ENCODE measurements at regions not wholly inside any gene's neighbourhood (a gene's known extent, or its start where the extent isn't known, plus 50 kb on each side); places are given as distances from the start of the nearest gene placed in this dataset.

GRCh38 chr6:167524261-167525111 lies 199.6 kb downstream of the TTLL2 start:
- no peak overlapping the region for H3K4me3 ChIP-seq (replicated peaks in 1 of 3; ENCODE audit: low read depth in 2 of 3, low read length in 3 of 3)
- TF ChIP-seq CTCF (IDR thresholded peaks at IDR 0.05), result no peak
- Mint-ChIP-seq H3K36me3 (no peaks in the 10 kb centered on the region), H3K4me3 (no peak overlapping the region), H3K27me3 (ENCODE audit: low read depth in 3 of 3) (peaks cover 2 to 6% (median 4%) of the 10 kb centered on the region in 3 donors), H3K27ac (no peak overlapping the region), H3K4me1 (no peaks in the 10 kb centered on the region), H3K9me3 (peaks cover 0 to 3% (median 0%) of the 10 kb centered on the region in 7 donors)
- no peaks in the 10 kb centered on the region for H4K20me1 ChIP-seq (ENCODE audit: insufficient read depth, low read length)
- no peaks in the 10 kb centered on the region for H3K79me2 ChIP-seq (ENCODE audit: insufficient read depth, low read length)
- H2AFZ ChIP-seq (ENCODE audit: insufficient read depth, low read depth, low read length, poor library complexity, severe bottlenecking), result no peak overlapping the region
- no peaks in the 10 kb centered on the region for H3K27me3 ChIP-seq (ENCODE audit: control insufficient read depth in 2 of 2, insufficient read depth in 2 of 2, low read length in 2 of 2)
- DNase-seq, result no peak
- 85% methylated on average over 18 of the region's 22 CpGs for WGBS (ENCODE audit: insufficient coverage)
- no peak overlapping the region for H3K4me2 ChIP-seq (replicated peaks; ENCODE audit: extremely low read depth, low read length, poor library complexity, severe bottlenecking)
- intact Hi-C loops (cut with micrococcal nuclease), result no loop called here
- H3K9ac ChIP-seq (ENCODE audit: insufficient read depth, low read length, poor library complexity, severe bottlenecking), result no peak overlapping the region
- no peak overlapping the region for H3K27ac ChIP-seq (ENCODE audit: low read depth in 1 of 2, low read length in 2 of 2)
- H3K4me1 ChIP-seq (ENCODE audit: control insufficient read depth in 1 of 2, insufficient read depth in 2 of 2, low read length in 2 of 2), result no peaks in the 10 kb centered on the region
- H3K9me3 ChIP-seq (replicated peaks in 1 of 2; ENCODE audit: control insufficient read depth in 1 of 2, insufficient read depth in 1 of 2, low read length in 2 of 2), result no peaks in the 10 kb centered on the region
- no peaks in the 10 kb centered on the region for H3K36me3 ChIP-seq (replicated peaks in 1 of 2; ENCODE audit: control insufficient read depth in 1 of 2, insufficient read depth in 2 of 2, low read length in 2 of 2)

GRCh38 chr6:167525774-167526173 lies 200.9 kb downstream of the TTLL2 start:
- H3K27ac ChIP-seq (ENCODE audit: low read depth in 1 of 2, low read length in 2 of 2), result no peak overlapping the region
- no peaks in the 10 kb centered on the region for H4K20me1 ChIP-seq (ENCODE audit: insufficient read depth, low read length)
- H3K79me2 ChIP-seq (ENCODE audit: insufficient read depth, low read length), result no peaks in the 10 kb centered on the region
- no peaks in the 10 kb centered on the region for H3K36me3 ChIP-seq (replicated peaks in 1 of 2; ENCODE audit: control insufficient read depth in 1 of 2, insufficient read depth in 2 of 2, low read length in 2 of 2)
- H3K9me3 ChIP-seq (replicated peaks in 1 of 2; ENCODE audit: control insufficient read depth in 1 of 2, insufficient read depth in 1 of 2, low read length in 2 of 2), result no peaks in the 10 kb centered on the region
- Mint-ChIP-seq H3K36me3 (no peaks in the 10 kb centered on the region), H3K27me3 (ENCODE audit: low read depth in 3 of 3) (peaks cover 2 to 7% (median 6%) of the 10 kb centered on the region in 3 donors), H3K9me3 (peaks cover 0 to 3% (median 0%) of the 10 kb centered on the region in 7 donors), H3K27ac (no peak overlapping the region), H3K4me3 (no peak overlapping the region), H3K4me1 (no peaks in the 10 kb centered on the region)
- intact Hi-C loops (cut with micrococcal nuclease), result no loop called here
- no peaks in the 10 kb centered on the region for H3K4me1 ChIP-seq (ENCODE audit: control insufficient read depth in 1 of 2, insufficient read depth in 2 of 2, low read length in 2 of 2)
- 100% methylated on average over 1 of the region's 6 CpGs for WGBS (ENCODE audit: insufficient coverage)
- H2AFZ ChIP-seq (ENCODE audit: insufficient read depth, low read depth, low read length, poor library complexity, severe bottlenecking), result no peak overlapping the region
- no peak for DNase-seq
- no peaks in the 10 kb centered on the region for H3K27me3 ChIP-seq (ENCODE audit: control insufficient read depth in 2 of 2, insufficient read depth in 2 of 2, low read length in 2 of 2)
- H3K4me2 ChIP-seq (replicated peaks; ENCODE audit: extremely low read depth, low read length, poor library complexity, severe bottlenecking), result no peak overlapping the region
- no peak overlapping the region for H3K4me3 ChIP-seq (replicated peaks in 1 of 3; ENCODE audit: low read depth in 2 of 3, low read length in 3 of 3)
- H3K9ac ChIP-seq (ENCODE audit: insufficient read depth, low read length, poor library complexity, severe bottlenecking), result no peak overlapping the region
- no peak for TF ChIP-seq CTCF (IDR thresholded peaks at IDR 0.05)

All from CD14-positive monocyte (primary cell).